ENCODE measurements at regions not wholly inside any gene's neighbourhood (a gene's known extent, or its start where the extent isn't known, plus 50 kb on each side); places are given as distances from the start of the nearest gene placed in this dataset.

DNA sequence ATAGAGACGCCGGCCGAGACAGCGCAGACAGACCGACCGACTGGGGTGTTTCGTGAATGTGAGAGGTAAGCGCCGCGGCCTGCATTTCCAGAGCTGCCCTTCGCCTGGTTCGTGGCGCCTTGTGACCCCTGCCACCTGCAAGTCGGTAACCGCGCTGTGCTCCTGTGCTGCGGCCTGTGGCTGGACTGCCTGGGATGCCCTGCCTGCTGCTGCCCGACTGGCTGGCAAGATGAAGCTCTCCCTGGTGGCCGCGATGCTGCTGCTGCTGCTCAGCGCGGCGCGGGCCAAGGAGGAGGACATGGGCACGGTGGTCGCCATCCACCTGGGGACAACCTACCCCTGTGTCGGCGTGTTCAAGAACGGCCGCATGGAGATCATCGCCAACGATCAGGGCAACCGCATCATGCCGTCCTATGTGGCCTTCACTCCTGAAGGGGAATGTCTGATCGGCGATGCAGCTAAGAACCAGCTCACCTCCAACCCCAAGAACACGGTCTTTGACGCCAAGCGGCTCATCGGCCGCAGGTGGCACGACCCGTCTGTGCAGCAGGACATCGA is 150.8 kb downstream of the RRAGC start:
- TF ChIP-seq EZH2phosphoT487 (IDR thresholded peaks at IDR 0.05; ENCODE audit: unreplicated experiment) (no peak), CREB1 (CRISPR knock-in tag; IDR thresholded peaks at IDR 0.05; ENCODE audit: low read depth) (no peak)
- TF ChIP-seq, protein P1, sequence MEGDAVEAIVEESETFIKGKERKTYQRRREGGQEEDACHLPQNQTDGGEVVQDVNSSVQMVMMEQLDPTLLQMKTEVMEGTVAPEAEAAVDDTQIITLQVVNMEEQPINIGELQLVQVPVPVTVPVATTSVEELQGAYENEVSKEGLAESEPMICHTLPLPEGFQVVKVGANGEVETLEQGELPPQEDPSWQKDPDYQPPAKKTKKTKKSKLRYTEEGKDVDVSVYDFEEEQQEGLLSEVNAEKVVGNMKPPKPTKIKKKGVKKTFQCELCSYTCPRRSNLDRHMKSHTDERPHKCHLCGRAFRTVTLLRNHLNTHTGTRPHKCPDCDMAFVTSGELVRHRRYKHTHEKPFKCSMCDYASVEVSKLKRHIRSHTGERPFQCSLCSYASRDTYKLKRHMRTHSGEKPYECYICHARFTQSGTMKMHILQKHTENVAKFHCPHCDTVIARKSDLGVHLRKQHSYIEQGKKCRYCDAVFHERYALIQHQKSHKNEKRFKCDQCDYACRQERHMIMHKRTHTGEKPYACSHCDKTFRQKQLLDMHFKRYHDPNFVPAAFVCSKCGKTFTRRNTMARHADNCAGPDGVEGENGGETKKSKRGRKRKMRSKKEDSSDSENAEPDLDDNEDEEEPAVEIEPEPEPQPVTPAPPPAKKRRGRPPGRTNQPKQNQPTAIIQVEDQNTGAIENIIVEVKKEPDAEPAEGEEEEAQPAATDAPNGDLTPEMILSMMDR (conservative IDR thresholded peaks at IDR 0.05; ENCODE audit: low read depth in 2 of 2): no peak
- TF ChIP-seq, protein P2, sequence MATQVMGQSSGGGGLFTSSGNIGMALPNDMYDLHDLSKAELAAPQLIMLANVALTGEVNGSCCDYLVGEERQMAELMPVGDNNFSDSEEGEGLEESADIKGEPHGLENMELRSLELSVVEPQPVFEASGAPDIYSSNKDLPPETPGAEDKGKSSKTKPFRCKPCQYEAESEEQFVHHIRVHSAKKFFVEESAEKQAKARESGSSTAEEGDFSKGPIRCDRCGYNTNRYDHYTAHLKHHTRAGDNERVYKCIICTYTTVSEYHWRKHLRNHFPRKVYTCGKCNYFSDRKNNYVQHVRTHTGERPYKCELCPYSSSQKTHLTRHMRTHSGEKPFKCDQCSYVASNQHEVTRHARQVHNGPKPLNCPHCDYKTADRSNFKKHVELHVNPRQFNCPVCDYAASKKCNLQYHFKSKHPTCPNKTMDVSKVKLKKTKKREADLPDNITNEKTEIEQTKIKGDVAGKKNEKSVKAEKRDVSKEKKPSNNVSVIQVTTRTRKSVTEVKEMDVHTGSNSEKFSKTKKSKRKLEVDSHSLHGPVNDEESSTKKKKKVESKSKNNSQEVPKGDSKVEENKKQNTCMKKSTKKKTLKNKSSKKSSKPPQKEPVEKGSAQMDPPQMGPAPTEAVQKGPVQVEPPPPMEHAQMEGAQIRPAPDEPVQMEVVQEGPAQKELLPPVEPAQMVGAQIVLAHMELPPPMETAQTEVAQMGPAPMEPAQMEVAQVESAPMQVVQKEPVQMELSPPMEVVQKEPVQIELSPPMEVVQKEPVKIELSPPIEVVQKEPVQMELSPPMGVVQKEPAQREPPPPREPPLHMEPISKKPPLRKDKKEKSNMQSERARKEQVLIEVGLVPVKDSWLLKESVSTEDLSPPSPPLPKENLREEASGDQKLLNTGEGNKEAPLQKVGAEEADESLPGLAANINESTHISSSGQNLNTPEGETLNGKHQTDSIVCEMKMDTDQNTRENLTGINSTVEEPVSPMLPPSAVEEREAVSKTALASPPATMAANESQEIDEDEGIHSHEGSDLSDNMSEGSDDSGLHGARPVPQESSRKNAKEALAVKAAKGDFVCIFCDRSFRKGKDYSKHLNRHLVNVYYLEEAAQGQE (IDR thresholded peaks at IDR 0.05; ENCODE audit: unreplicated experiment): no peak

All from GM23338 (cell line).